Stimulated activated CD4-positive, alpha-beta T cell treated with anti-CD3 and anti-CD28 coated beads, Interleukin-4, amount 100 ng/mL, for 1 hour (primary cell): ENCODE measurements at regions not wholly inside any gene's neighbourhood (a gene's known extent, or its start where the extent isn't known, plus 50 kb on each side); places are given as distances from the start of the nearest gene placed in this dataset.
"Not testable (repeated sequence)": the region's sequence is repeated elsewhere in the genome, so short reads cannot be mapped to it uniquely, and the experiment has no call there.

Source experiments
- DNase-seq: peaks from one replicate; pipeline ENCODE4 v3.0.0-alpha.2; 2020

DNA sequence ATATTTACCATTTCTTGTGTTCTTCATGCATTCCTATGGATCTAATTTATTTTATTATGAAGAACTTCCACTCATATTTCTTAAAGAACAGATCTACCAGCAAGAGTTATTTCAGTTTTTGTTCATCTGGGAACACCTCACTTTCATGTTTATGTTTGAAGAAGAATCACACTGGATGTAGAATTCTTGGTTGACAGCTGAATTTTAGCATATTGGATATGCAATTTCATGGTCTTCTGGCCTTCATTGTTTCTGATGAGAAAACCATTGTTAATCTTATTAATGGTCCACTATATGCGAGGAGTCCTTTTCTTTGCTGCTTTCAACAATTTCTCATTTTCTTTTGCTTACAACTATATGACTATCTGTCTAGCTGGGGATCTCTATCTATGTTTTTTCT lies 189.2 kb downstream of the UXS1 start:
- no peak for DNase-seq

DNA sequence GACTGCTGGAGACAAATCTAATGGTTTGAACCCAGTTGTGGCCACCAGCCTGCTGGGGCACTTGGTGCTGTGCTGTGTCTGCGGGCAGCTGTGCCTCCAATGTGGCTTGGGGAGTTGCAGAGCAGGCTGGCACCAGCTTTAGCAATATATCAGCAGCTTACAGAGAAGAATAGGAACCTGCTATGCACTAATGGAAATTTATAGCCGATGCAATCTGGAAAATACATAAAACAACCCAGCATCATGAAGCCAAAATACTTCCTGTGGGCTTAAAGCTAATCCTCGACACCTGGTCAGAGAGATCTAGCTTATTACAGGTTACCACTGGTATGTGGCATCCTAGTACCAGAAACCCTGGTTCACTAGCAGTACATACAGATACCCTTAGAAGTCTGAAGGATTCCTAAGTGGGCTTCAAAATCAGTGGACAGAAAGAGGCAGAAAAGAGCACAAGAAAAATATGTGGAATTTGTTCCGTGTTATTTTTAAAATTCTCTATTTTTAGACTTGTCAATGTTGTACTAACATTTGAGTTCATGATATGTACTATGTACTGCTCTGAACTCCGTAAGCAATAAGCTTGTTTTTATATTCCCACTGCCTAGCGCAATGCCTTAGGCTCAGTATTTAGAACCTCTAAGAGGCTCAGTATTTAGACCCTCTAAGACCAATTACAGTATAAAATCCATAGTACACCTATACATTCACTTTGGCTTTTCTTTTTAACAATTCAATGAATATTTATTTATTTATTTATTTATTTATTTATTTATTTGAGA lies 194.7 kb downstream of the UXS1 start:
- DNase-seq = no peak

DNA sequence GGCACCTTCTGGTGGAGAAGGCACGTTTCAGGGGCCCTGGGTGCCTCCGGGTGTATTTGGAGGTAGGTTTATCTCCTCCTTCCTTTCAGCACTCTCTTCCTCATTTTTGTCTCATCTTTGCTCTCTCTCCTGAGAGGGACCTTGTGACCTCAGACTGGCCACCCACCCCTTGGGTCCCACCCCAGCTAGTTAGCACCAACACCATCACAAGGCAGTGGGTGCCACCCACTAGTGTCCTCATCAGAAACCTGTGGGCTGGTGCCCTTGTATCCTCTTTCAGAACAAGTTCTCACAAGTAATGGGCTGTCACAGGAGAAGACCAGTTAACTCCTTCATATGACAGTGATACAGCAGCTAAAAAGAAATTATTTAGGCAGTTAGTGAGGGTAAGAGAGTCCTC lies 196.4 kb downstream of the UXS1 start:
- no peak for DNase-seq

DNA sequence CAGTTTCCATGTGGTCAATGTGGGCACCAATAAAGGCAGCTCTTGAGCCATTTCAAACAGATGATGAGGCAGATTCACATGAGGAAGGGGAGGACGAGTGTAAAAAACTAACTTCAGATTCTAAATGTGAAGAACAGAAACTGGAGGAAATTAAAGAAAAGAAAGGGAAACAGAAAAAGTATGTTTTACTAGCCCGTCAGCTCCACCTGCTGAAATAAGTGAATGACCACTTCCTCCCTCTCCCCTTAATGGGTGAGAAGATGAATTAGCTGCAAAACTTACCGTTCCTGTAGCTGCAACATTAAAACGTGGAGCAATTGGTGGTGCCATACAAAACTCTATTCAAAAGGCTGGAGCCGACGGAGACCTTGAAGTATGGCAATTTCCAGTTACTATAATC lies 203.5 kb downstream of the UXS1 start:
- DNase-seq = no peak

DNA sequence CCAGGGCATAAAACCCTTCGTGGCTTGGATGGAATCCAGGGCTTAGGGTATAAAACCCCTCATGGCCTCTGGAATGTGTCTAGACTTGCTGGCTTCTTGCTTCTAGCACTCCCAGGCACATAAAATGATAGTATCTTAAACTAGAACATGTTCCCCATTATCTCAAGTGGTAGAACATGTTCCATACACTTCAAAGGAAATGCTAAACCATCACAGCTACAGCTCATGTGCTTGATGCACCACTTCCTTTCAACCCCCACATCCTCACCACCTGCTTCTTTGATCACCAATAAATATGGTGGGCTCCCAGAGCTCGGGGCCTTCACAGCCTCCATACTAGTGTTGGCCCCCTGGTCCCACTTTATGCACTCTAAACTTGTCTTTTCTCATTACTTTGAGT lies 204.3 kb downstream of the UXS1 start:
- DNase-seq = not testable (repeated sequence)

DNA sequence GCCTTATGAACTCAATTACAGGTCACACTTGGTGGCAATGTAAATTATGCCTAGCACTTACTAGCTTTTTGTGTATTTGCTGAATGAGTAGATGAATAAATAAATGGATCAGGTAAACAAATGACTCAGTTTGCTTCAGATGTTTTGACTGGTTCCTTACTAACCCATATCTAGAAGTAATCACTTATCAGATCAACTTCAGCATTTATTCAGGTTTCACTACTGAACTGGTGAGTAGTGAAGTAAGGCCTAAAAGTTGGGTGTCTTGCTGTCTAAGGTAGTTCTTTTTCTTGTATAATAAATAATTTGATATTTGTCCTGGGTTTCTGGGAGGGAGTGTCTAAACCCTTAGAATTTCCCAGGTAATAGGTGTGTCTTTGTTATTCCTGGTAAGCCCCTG lies 205.0 kb downstream of the UXS1 start:
- no peak for DNase-seq

DNA sequence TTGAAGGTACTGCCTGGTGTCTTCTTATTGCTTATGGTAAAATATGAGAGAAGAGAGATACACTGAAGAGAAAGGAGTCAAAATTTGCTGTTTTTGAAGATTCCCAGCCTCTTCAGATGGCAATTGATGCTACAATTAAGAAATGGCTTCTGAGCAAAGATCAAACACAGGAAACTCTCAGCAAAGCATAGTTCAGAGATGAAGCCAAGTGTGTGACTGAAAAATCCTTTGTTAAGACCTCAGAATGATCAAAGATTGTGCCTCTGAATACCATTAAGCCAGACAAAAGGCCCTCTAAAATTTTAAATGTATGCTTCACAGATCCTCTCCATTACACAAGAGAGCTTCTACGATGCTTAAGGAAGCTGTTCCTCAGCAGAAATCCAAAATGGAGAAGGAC lies 216.3 kb downstream of the UXS1 start:
- no peak for DNase-seq

DNA sequence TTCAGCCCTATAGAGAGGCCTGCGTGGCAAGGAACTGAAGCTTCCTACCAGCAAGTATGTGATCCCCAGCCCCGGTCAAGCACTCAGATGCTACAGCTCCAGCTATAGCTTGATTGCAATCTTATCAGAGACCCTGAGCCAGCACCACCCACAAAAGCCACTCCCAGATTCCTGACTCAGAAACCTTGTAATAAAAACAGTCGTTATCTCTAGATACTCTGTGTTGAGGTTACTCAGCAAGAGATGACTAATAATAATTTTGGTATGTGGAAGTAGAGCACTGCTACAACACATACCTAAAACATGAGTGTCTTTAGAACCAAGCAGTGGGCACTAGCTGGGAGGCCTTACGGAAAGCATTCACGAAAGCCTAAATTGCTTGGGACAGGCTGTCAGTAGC lies 216.9 kb downstream of the UXS1 start:
- peak; percentile 21 for DNase-seq

DNA sequence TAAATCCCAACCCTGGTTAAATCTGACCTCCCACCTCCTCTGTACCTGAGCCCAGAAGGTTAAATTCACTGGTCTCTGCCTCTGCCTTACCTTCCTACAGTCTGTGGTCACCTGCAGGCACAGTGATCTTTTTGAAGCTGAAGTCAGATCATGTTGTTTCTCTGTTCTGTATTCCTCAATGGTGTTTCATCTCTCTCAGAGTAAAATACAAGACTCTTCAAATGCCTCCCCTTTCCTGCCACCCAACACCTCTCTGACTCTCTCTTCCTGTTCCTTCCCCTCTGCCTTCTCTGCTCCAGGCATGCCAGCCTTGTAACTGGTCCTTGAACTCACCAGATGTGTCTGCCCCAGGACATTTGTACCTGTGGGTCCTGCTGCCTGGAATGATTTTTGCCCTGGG lies 219.3 kb downstream of the UXS1 start:
- DNase-seq = no peak

DNA sequence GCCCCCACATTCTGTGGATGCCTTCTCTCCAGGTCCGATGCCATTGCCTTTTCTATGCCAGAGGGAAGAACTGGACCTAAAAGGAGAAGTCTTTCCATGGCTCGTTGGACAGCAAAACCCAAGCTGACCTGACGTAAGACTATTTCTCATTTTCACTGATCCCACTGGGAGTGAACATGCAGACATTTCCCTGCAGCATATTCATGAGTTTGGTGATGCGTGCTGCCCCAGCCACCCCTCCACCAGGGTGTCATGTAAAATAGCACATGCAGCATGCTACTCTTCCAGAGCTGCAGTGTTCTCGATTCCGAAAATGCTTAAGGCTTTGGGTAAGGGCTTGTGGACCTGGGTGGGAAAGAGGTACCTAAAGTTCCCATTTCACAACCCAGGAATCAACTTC lies 221.2 kb downstream of the UXS1 start:
- DNase-seq = no peak

DNA sequence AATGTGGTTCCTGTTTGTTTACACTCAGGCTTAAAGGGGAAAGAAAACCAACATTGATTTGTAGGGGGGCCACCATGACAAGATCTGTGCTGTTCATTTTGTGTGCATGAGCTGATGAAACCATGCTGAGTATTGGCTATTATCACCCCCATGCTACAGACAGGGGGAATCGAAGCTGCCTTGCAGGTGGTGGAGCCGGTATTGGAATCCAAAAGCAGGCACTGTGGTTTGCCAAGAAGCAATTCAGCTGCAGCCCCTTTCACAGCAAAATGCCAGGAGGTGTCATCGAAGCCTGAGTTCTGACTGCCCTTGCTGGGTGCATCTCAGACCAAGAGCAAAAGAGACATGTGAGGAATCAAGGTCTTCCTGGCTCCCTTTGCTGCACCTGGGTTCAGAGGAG lies 221.9 kb downstream of the UXS1 start:
- DNase-seq = no peak

DNA sequence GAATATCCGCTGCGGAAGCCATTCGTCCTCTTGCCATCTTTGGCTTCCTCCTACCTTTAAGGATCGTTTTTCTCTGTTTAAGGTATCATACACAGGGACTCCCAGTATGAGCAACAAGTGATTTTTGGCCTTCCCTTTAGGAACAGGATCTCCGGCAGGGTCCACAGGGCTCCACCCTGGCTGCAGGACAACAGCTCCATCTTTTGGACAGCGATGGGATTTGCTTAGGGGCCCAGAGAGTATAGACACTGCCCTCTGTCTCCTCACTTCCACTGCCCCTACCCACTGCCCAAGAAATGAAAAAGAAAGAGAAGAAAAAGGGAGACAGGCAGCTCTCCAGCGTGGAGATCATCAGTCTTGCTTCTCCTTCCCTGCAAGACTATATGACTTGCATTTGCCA lies 224.5 kb downstream of the UXS1 start:
- no peak for DNase-seq

DNA sequence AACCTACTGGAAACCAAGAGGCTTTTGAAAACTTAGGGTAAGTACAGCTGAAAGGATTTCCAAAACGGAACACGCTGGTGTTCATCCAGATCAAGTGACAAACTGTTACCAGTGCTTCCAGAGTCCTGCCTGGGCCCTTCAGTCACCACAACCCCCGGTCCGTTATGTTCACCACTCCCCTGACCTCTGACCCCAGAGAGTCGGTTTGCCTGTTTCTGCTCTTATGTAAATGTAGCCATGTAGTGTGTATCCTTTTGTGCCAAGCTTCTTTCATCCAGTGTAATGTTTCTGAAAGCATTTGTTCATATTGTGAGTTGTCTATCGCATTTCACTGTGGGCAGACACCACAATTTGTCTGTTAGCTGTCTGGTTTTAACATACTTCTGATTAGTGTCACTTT lies 217.5 kb downstream of the NCK2 start:
- DNase-seq = no peak

DNA sequence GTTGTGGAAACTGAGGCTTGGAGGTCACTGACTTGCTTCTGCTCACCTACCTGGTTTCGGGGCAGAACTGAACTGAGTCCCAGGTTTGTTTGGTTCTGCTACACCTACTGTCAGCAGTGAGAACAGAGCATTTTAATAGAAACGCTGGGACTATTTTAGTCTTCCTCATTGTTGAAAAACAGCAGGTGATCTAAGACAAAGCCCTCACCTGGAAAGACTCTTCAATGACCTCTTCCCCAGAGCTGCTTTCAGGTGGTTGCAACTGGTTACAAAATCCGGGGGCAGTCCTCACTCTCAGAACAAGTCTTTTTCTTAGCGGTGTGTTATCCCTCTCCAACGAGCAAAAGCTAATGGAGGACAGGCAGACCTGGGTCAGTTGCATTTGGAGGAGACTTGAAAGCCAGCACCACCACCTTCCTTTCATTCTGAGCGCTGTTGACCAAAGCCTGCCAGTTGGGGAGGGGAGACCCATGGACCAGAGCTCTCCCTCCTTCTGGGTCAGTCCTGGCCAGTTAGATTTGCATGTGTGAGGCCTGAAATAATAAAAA lies 217.0 kb downstream of the NCK2 start:
- no peak for DNase-seq

DNA sequence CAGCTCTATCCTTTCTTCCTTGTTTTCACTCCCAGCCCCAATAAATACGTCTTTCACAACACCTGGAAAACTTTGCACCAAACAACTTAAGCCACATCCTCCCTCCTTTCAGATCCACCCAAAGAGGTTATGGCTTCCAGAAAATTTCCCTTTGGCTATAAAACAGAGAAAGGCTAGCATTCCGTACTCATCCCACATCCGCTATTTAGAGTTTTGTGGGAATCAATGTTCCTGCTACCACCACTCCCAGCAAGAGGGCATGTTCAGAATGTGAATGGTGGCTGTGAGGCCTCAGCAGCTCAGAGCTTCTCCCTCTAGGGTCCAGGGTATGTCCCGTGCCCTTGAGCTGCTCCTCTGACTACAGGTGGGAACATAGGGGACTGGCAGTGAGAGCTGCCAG lies 214.6 kb downstream of the NCK2 start:
- no peak for DNase-seq

DNA sequence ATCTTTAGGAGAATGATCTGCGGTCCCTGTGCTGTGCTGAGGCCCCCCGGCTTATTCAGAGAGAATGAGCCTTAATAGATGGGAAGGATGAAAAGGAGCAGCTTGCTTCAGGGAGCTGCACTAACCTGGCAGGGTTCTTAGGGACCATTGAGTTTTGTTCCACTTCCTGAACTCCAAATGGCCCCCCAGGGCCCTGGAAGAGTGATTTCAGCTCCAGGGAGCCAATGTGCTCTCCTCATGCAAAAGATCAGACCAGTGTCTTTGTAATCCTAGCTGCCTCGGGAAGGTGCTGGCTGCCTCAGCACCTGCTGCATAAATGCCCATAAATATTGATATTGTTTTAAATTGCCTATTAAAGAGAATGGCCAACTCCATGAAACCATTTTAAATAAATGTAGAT lies 210.2 kb downstream of the NCK2 start:
- DNase-seq = no peak

DNA sequence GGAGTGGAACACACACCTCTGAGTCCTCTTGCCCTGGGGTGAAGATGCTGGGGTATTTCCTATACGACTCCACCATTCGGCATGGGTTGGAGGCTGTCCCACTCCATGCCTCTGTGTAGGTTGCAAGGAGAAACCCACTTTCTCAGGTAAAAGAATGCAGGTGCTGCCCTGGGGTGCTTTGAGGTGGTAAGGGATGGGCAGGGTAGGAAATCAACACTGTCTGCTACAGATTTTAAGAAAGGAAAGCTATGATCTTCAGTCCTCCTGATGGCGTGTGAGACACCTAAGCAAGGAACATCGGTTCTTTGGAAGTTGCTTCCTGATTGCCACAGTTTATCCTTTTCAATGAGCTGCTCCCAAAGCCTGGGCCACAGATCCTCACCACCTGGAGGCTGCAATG lies 209.2 kb downstream of the NCK2 start:
- no peak for DNase-seq

DNA sequence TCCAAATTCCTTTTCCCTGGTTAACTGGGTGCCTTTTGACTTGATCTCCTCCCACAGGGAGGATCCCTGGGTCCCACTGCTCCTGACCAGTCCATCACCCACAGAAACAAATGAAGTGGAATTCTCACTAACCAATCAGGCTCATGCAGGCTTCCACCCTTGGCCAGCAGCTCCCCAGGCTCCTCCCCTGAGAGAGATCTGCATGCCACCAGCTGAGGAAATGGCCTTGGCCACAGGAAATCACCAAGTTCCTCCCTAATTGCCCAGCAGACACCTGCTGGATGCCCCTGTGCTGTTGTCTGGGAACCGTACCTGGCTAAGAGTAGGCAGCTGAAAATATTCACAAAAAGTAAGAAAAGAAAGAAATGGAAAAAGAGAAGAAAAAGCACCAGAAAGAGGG lies 207.4 kb downstream of the NCK2 start:
- no peak for DNase-seq

DNA sequence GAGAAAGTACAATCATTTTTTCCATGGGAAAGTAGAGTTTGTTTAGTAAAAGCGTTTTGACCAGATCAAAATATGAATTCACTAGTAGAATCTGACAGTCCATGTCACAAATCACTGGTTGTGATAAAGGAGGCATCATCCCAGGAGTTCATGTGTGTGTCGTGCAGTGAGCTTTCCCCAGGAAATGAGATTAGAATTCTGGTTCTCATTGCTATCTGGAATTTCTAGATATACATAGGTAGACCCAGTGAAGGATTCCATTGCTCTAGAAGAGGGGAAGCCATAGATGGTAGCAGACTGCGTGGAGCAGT lies 206.6 kb downstream of the NCK2 start:
- no peak for DNase-seq

DNA sequence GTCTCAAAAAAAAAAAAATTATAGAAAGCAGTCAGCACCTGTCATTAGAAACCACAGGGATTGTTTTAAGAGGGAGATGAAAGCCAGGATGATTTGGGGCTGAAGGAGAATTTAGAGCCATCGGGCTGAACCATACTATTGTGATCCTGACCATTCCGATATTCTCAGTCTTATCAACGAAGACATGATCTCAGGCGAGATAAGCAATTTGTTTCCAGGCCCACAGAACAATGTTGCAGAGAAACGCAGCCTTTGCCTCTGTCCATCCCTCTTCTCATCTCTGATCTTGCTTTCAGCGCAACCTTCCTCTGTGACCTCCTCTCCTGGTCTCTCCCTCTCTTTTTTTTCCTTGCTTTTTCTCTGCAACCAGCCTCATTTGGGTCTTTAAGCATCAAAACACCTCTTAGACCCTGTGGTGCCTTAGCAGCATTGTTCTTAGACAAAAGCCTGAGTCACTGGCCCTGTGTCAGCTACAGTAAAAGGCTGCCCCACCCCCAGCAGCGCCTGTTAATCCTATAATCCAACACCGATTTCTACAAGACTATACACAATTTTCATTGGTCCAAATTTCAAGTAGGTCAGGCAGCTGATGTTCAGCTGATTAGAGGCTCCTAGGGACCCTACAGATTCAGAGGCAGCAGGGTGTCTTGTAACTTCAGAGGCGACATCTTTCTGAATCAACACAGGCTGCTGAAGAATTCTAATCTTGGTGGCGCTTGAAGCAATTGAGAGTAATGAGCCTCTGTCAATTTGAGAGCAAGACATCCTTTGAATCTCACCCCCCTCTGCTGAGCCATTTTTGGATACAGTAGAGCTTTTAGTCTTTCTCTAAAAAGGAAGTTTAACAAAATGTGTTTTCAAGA lies 206.0 kb downstream of the NCK2 start:
- no peak for DNase-seq

DNA sequence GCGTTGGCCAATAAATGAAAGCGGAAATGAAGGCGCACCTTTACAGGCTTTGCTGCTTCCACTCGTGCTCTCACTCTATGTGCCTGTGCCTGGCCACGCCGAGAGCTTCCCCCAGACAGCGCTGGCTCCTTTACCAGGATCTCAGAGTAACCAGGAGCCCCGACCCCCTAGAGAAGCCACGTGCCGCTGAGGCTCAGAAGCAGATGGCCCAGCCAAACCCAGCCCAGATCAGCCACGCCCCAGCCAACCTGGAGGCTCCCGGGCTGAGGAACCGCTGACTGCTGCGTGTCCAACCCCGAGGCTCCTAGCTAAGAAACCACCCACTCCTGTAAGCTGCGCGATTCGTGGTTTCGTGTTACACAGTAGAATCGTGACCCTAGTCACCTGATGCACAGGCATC lies 199.3 kb downstream of the NCK2 start:
- no peak for DNase-seq
